Activated CD4-positive, alpha-beta memory T cell treated with anti-CD3 and anti-CD28 coated beads for 36 hours (primary cell): ENCODE measurements at regions not wholly inside any gene's neighbourhood (a gene's known extent, or its start where the extent isn't known, plus 50 kb on each side); places are given as distances from the start of the nearest gene placed in this dataset.

Experiments used
- CTCF ChIA-PET: fragments of 350-600 bp; sonication (Branson Sonifier 250); formaldehyde crosslinking; loops from one replicate; lab custom pipeline; 2021; ENCODE audit warnings: antibody characterized with exemption, inconsistent platforms; lab: Charles Lee
- POLR2A ChIA-PET: fragments of 350-600 bp; sonication (Branson Sonifier 250); formaldehyde crosslinking; loops from one replicate; lab custom pipeline; 2021; ENCODE audit warnings: antibody characterized with exemption; lab: Charles Lee
- DNase-seq: peaks from one replicate; pipeline ENCODE4 v3.0.0-alpha.2; 2020
- H3K27ac Mint-ChIP-seq: one replicate; pipeline ENCODE4 v1.8.0; 2021; ENCODE audit warnings: mixed read lengths
- H3K27me3 Mint-ChIP-seq: one replicate; pipeline ENCODE4 v1.8.0; 2021; ENCODE audit warnings: mixed read lengths
- H3K36me3 Mint-ChIP-seq: one replicate; pipeline ENCODE4 v1.8.0; 2021; ENCODE audit warnings: mixed read lengths
- H3K4me1 Mint-ChIP-seq: one replicate; pipeline ENCODE4 v1.8.0; 2021; ENCODE audit warnings: low read depth, mixed read lengths
- H3K4me3 Mint-ChIP-seq: one replicate; pipeline ENCODE4 v1.8.0; 2021; ENCODE audit warnings: mild to moderate bottlenecking, mixed read lengths
- H3K9me3 Mint-ChIP-seq: one replicate; pipeline ENCODE4 v1.8.0; 2021; ENCODE audit warnings: mixed read lengths
- intact Hi-C: fragments of 100-400 bp; cut with micrococcal nuclease; formaldehyde crosslinking; loops from one replicate; pipeline ENCODE4 v1.15.1; 2023

GRCh38 chr1:168381850-168382249 lies 101.2 kb downstream of the TBX19 start:
- ChIA-PET POLR2A (no interaction called here), CTCF (interaction anchor here (2.1 to 2.6 kb wide), 2 partner anchors 39 kb away, joined by 11 read pairs; no protein-coding TSS in a partner anchor)
- no peak overlapping the region for H3K4me3 Mint-ChIP-seq
- DNase-seq = no peak
- peaks cover 4% of the 10 kb centered on the region for H3K4me1 Mint-ChIP-seq
- no peaks in the 10 kb centered on the region for H3K36me3 Mint-ChIP-seq
- no peaks in the 10 kb centered on the region for H3K9me3 Mint-ChIP-seq
- intact Hi-C loops = no loop called here
- no peak overlapping the region for H3K27ac Mint-ChIP-seq
- H3K27me3 Mint-ChIP-seq = peaks cover 2% of the 10 kb centered on the region

- Mint-ChIP-seq H3K36me3 (no peaks in the 10 kb centered on the region), H3K27ac (no peak overlapping the region), H3K4me3 (no peak overlapping the region), H3K27me3 (peaks cover 2% of the 10 kb centered on the region), H3K9me3 (no peaks in the 10 kb centered on the region), H3K4me1 (no peaks in the 10 kb centered on the region)
- ChIA-PET POLR2A (no interaction called here), CTCF (interaction anchor here (2.6 kb wide), 1 partner anchor 38 kb away, joined by 11 read pairs; no protein-coding TSS in a partner anchor)
- intact Hi-C loops = no loop called here
- DNase-seq = no peak
These were observed 100.3 kb downstream of the TBX19 start for GRCh38 chr1:168380945-168381344.

DNA sequence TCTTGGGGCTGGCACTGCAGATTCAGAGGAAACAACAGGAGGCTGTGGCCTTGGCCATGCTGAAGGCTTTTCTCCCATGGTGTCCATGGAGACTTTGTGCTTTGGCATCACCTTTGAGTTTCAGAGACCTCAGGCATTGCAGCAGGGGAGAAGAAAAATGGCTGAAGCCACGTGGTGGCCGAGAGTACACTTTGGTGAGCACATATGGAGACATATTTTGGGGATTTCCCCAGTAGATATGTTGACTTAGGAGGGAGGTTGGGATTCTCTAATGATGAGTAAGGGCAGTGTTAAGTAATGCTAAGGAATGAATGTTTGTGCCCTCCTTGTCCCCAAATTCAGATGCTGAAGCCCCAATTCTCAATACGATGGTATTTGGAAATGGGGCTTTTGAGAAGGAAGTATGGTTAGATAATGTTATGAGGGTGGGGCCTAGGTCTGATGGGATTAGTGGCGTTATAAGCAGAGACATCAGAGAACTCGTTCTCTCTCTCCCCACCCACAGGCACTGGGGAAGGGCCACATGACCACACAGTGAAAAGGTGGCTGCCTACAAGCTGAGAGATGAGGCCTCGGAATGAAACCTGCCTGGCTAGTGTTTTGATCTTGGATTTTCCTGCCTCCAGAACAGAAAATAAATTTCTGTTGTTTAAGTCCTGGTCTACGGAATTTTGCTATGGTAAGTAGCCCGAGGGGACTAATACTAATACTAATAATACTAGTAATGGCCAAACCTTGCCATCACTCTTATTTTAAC lies 98.6 kb downstream of the TBX19 start:
- CTCF ChIA-PET = interaction anchor here (2.6 kb wide), 1 partner anchor 37 kb away, joined by 11 read pairs; no protein-coding TSS in a partner anchor
- Mint-ChIP-seq H3K4me3 (no peak overlapping the region), H3K27me3 (no peaks in the 10 kb centered on the region), H3K36me3 (no peaks in the 10 kb centered on the region), H3K9me3 (no peaks in the 10 kb centered on the region), H3K4me1 (no peaks in the 10 kb centered on the region), H3K27ac (no peak overlapping the region)
- intact Hi-C loops = no loop called here
- POLR2A ChIA-PET = no interaction called here
- DNase-seq = no peak

- H3K27ac Mint-ChIP-seq = no peak overlapping the region
- no peaks in the 10 kb centered on the region for H3K27me3 Mint-ChIP-seq
- no peak for DNase-seq
- H3K4me3 Mint-ChIP-seq = no peak overlapping the region
- H3K36me3 Mint-ChIP-seq = no peaks in the 10 kb centered on the region
- CTCF ChIA-PET = interaction anchor here (1.5 kb wide), 2 partner anchors 10 to 33 kb away, joined by 4 to 6 read pairs; no protein-coding TSS in a partner anchor
- intact Hi-C loops = no loop called here
- POLR2A ChIA-PET = no interaction called here
- H3K9me3 Mint-ChIP-seq = no peaks in the 10 kb centered on the region
- H3K4me1 Mint-ChIP-seq = no peaks in the 10 kb centered on the region
These were observed 95.1 kb downstream of the TBX19 start for GRCh38 chr1:168375566-168376300.

GRCh38 chr1:168374566-168374965 lies 93.9 kb downstream of the TBX19 start:
- ChIA-PET CTCF (interaction anchor here (1.5 kb wide), 2 partner anchors 9 to 32 kb away, joined by 4 to 6 read pairs; no protein-coding TSS in a partner anchor), POLR2A (no interaction called here)
- H3K4me1 Mint-ChIP-seq = no peaks in the 10 kb centered on the region
- H3K36me3 Mint-ChIP-seq = no peaks in the 10 kb centered on the region
- H3K9me3 Mint-ChIP-seq = no peaks in the 10 kb centered on the region
- intact Hi-C loops = no loop called here
- no peak for DNase-seq
- no peaks in the 10 kb centered on the region for H3K27me3 Mint-ChIP-seq
- H3K27ac Mint-ChIP-seq = no peak overlapping the region
- no peak overlapping the region for H3K4me3 Mint-ChIP-seq

GRCh38 chr1:168373869-168374268 lies 93.2 kb downstream of the TBX19 start:
- no peak for DNase-seq
- CTCF ChIA-PET = interaction anchor here (1.5 kb wide), 3 partner anchors 8 to 31 kb away, joined by 4 to 6 read pairs (median 6); no protein-coding TSS in a partner anchor
- Mint-ChIP-seq H3K27me3 (no peaks in the 10 kb centered on the region), H3K4me3 (no peak overlapping the region), H3K9me3 (no peaks in the 10 kb centered on the region), H3K36me3 (no peaks in the 10 kb centered on the region), H3K27ac (no peak overlapping the region), H3K4me1 (no peaks in the 10 kb centered on the region)
- intact Hi-C loops = no loop called here
- POLR2A ChIA-PET = interaction anchor here (0.6 kb wide), 1 partner anchor 28 kb away, joined by 3 read pairs; no protein-coding TSS in a partner anchor

DNA sequence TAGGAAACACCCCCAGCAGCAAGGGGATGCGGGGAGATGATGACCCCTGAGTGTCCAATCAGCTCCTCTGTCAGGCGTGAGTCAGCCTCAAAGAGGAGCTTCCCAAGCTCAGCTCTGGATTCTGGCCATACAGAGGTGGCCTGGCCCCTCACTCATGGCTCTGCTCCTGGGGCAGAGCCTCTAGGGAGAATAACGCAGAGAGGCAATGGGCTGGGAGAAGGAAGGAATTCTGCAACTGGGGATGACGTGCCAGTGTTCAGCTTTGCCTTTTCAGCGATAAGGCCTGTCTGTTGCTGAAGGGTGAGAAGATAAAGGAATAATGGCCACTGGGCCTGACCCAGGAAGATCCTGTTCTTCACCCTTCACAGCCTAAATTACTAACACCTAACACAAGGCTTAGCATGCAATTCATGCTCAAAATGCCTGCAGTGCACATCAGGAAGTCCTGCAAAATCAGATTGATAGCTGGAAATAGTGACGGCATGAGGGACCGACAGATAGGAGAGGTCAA lies 92.2 kb downstream of the TBX19 start:
- ChIA-PET CTCF (interaction anchor here (1.3 to 1.5 kb wide), 2 partner anchors 9 to 30 kb away, joined by 3 to 6 read pairs; no protein-coding TSS in a partner anchor), POLR2A (no interaction called here)
- Mint-ChIP-seq H3K4me3 (no peak overlapping the region), H3K4me1 (no peaks in the 10 kb centered on the region), H3K9me3 (no peaks in the 10 kb centered on the region), H3K27me3 (no peaks in the 10 kb centered on the region), H3K27ac (no peak overlapping the region), H3K36me3 (no peaks in the 10 kb centered on the region)
- DNase-seq = no peak
- intact Hi-C loops = no loop called here

DNA sequence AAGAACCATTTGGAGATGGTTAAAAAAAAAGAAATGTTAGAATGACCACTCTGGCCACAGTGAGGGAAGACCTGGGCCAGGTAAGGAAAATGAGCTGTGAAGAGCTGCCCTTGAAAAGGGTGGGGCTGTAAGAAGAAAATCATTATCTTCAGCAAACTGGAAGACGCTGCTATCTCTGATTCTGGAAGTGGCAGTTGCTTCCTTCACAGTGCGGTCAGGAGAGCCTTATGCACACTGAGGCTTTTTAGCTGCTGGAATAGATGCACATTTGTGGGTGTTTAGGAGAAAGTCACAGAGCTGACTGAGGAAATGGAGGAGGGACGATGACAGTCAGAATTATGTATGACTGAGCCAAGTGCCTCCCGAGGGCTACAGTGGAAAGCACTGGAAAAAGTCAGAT lies 91.6 kb downstream of the TBX19 start:
- Mint-ChIP-seq H3K27ac (no peak overlapping the region), H3K9me3 (no peaks in the 10 kb centered on the region), H3K27me3 (no peaks in the 10 kb centered on the region), H3K36me3 (no peaks in the 10 kb centered on the region), H3K4me3 (no peak overlapping the region), H3K4me1 (no peaks in the 10 kb centered on the region)
- CTCF ChIA-PET = interaction anchor here (1.3 to 2.0 kb wide), 3 partner anchors 8 to 30 kb away, joined by 3 to 6 read pairs (median 6); no protein-coding TSS in a partner anchor
- DNase-seq = no peak
- intact Hi-C loops = no loop called here
- POLR2A ChIA-PET = no interaction called here

GRCh38 chr1:168371477-168371876 lies 90.8 kb downstream of the TBX19 start:
- no peak for DNase-seq
- Mint-ChIP-seq H3K4me1 (no peaks in the 10 kb centered on the region), H3K9me3 (no peaks in the 10 kb centered on the region), H3K27ac (no peak overlapping the region), H3K27me3 (no peaks in the 10 kb centered on the region), H3K4me3 (no peak overlapping the region), H3K36me3 (no peaks in the 10 kb centered on the region)
- intact Hi-C loops = no loop called here
- POLR2A ChIA-PET = no interaction called here
- CTCF ChIA-PET = interaction anchor here (2.0 kb wide), 1 partner anchor 29 kb away, joined by 6 read pairs; no protein-coding TSS in a partner anchor

DNA sequence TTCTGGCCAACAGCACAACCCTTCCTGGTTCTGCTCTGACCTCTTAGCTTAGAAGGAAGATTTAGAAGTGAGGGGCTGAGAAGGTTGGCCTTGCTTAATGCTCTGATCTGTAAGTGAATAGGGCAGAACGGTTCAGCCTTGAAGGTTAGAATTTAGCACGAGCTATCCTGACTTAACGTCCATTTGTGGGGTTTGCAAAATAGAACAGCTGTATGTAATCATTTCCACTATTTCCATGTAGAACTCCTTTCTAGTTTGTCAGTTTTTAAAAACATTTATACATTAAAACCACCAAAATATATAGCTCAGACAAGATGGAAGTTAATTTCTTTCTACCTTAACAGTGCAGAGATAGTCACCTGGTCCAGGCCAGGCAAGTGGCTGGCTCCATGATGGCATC lies 89.9 kb downstream of the TBX19 start:
- DNase-seq = no peak
- intact Hi-C loops = no loop called here
- POLR2A ChIA-PET = no interaction called here

GRCh38 chr1:168369655-168370054 lies 89.0 kb downstream of the TBX19 start:
- intact Hi-C loops = no loop called here
- Mint-ChIP-seq H3K27me3 (no peaks in the 10 kb centered on the region), H3K36me3 (no peaks in the 10 kb centered on the region), H3K4me1 (peaks cover 3% of the 10 kb centered on the region), H3K27ac (no peak overlapping the region), H3K9me3 (no peaks in the 10 kb centered on the region), H3K4me3 (no peak overlapping the region)
- ChIA-PET CTCF (interaction anchor here (1.6 to 2.6 kb wide), 2 partner anchors 27 to 70 kb away, joined by 6 to 14 read pairs; no protein-coding TSS in a partner anchor), POLR2A (no interaction called here)
- DNase-seq = no peak

More for the DNA sequence above, 89.9 kb downstream of the TBX19 start:
- CTCF ChIA-PET = interaction anchor here (1.6 to 2.0 kb wide), 2 partner anchors 28 to 69 kb away, joined by 6 read pairs; no protein-coding TSS in a partner anchor
- H3K4me1 Mint-ChIP-seq = peaks cover 2% of the 10 kb centered on the region
- no peaks in the 10 kb centered on the region for H3K27me3 Mint-ChIP-seq
- no peak overlapping the region for H3K4me3 Mint-ChIP-seq
- H3K36me3 Mint-ChIP-seq = no peaks in the 10 kb centered on the region
- no peak overlapping the region for H3K27ac Mint-ChIP-seq
- no peaks in the 10 kb centered on the region for H3K9me3 Mint-ChIP-seq

DNA sequence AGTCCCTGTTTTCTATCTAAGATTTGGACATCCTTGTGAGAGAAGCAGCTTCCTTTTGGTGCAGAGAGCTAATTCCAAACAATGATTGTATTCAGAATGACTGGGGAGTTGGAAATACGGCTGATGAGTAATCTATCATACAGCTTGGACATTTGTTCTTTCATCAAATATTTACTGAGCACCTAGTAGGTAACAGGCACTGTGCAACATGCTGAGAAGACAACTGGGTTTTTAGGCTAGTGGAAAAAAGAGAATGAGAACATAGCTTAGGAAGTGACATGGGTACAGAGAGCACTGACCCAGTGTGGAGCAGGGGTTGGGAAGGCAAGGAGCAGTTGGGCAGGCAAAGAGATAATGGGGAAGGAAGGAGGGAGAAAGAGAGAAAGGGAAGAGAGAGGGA lies 87.5 kb downstream of the TBX19 start:
- ChIA-PET CTCF (interaction anchor here (2.6 kb wide), 1 partner anchor 25 kb away, joined by 14 read pairs; no protein-coding TSS in a partner anchor), POLR2A (no interaction called here)
- no peak for DNase-seq
- H3K27me3 Mint-ChIP-seq = no peaks in the 10 kb centered on the region
- peaks cover 11% of the 10 kb centered on the region for H3K4me1 Mint-ChIP-seq
- no peak overlapping the region for H3K27ac Mint-ChIP-seq
- no peaks in the 10 kb centered on the region for H3K36me3 Mint-ChIP-seq
- intact Hi-C loops = no loop called here
- H3K9me3 Mint-ChIP-seq = no peaks in the 10 kb centered on the region
- H3K4me3 Mint-ChIP-seq = no peak overlapping the region
